ENCODE measurements at regions not wholly inside any gene's neighbourhood (a gene's known extent, or its start where the extent isn't known, plus 50 kb on each side); places are given as distances from the start of the nearest gene placed in this dataset.

DNA sequence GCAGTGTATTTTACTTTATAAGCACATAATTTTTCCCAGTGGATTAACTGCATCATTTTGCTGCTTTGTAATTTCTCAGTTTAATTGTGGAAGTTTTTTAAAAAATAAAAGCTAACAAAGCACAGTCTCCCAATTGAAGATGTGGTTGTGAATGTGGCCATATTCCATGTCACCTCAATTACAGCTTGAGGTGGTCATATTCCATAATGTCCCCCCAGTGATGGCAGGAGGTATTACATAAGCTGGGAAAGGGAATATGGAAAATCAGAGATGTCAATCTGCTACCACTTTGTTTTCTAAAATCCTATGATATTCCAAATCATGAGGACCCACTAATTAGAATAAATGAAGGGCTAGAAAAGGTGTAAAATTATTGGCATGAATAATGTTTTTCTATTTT, 1672.0 kb upstream of the CDH9 start:
- Histone ChIP-seq H3K27me3 (ENCODE audit: control insufficient read depth, insufficient read depth, low read length) (no peaks in the 10 kb centered on the region), H3K36me3 (ENCODE audit: control insufficient read depth, insufficient read depth, low read length) (no peaks in the 10 kb centered on the region), H3K4me3 (ENCODE audit: low read depth, low read length) (no peak overlapping the region)
- FAIRE-seq (no peak), DNase-seq (ENCODE audit: low read depth) (no peak)
- TF ChIP-seq, protein P1, sequence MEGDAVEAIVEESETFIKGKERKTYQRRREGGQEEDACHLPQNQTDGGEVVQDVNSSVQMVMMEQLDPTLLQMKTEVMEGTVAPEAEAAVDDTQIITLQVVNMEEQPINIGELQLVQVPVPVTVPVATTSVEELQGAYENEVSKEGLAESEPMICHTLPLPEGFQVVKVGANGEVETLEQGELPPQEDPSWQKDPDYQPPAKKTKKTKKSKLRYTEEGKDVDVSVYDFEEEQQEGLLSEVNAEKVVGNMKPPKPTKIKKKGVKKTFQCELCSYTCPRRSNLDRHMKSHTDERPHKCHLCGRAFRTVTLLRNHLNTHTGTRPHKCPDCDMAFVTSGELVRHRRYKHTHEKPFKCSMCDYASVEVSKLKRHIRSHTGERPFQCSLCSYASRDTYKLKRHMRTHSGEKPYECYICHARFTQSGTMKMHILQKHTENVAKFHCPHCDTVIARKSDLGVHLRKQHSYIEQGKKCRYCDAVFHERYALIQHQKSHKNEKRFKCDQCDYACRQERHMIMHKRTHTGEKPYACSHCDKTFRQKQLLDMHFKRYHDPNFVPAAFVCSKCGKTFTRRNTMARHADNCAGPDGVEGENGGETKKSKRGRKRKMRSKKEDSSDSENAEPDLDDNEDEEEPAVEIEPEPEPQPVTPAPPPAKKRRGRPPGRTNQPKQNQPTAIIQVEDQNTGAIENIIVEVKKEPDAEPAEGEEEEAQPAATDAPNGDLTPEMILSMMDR (IDR thresholded peaks at IDR 0.05; ENCODE audit: insufficient read depth, low read length, severe bottlenecking): no peak

DNA sequence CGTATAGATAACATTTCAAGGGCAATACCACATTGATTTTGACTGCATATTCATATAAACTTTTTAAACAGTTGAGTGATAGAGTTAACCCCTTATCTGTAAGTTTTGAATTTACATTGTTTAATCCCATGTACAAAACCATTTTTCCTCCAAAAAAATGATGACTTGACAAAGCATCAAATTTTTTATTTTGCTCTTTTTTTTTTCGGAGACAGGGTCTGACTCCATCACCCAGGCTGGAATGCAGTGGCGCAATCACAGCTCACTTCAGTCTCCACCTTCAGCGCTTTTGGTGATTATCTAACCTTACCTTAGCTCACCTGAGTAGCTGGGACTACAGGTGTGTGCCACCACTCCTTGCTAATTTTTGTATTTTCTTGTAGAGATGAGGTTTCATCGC, 1670.1 kb upstream of the CDH9 start:
- FAIRE-seq: no peak
- TF ChIP-seq, protein P1 (IDR thresholded peaks at IDR 0.05; ENCODE audit: insufficient read depth, low read length, severe bottlenecking): no peak
- Histone ChIP-seq H3K4me3 (ENCODE audit: low read depth, low read length) (no peak overlapping the region), H3K27me3 (ENCODE audit: control insufficient read depth, insufficient read depth, low read length) (no peaks in the 10 kb centered on the region), H3K36me3 (ENCODE audit: control insufficient read depth, insufficient read depth, low read length) (no peaks in the 10 kb centered on the region)
- DNase-seq (ENCODE audit: low read depth): no peak

DNA sequence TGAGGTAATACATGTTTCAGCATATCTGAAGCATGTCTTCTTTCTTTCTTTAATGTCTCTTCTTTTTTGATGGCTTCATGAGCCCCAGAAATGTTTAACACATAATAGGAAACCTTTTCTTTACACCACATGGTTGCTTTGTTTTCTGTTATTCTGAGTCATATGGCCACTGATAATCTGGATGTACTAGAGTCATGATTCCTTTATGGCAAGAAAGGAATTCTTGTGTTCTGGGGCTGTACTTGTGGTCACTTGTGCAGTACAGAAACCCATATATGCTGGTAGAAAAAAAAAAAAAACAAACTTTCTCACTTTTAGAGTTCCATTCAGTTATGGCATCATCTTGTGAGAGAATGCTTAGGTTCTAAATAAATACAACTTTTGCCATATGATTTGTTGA, 1669.3 kb upstream of the CDH9 start:
- FAIRE-seq (no peak), DNase-seq (ENCODE audit: low read depth) (peak; percentile 10)
- Histone ChIP-seq H3K4me3 (ENCODE audit: low read depth, low read length) (no peak overlapping the region), H3K27me3 (ENCODE audit: control insufficient read depth, insufficient read depth, low read length) (no peaks in the 10 kb centered on the region), H3K36me3 (ENCODE audit: control insufficient read depth, insufficient read depth, low read length) (no peaks in the 10 kb centered on the region)
- TF ChIP-seq, protein P1 (IDR thresholded peaks at IDR 0.05; ENCODE audit: insufficient read depth, low read length, severe bottlenecking): no peak

DNA sequence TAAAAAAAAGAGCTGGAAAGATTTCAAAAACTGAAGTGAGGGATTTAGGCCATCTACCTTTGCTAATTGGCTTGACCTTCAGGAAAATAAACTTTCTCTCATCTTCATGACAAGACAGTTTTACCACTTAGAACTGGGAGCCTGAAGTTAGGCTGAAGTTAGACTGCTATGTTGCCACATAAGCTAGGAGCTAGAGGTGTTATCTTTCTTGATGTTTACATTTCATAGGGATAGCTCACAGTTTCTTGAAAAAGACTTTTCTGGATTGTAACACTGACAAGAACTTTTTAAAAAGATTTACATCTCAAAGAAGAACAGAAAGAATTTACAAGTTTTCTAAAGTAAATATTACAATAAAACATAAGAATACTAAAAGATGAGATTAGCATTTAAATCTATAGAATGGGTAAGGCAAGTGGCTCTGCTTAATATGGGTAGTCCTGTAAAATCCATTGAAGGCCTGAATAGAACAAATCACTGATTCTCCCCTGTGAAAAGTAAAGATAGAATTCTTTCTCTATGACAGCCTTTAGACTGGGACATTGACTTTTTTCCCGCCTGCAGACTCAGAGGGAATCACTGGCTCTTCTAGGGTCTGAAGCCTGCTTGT, 1665.4 kb upstream of the CDH9 start:
- TF ChIP-seq, protein P1 (IDR thresholded peaks at IDR 0.05; ENCODE audit: insufficient read depth, low read length, severe bottlenecking): no peak
- peak; percentile 7 for DNase-seq (ENCODE audit: low read depth)
- Histone ChIP-seq H3K4me3 (ENCODE audit: low read depth, low read length) (no peak overlapping the region), H3K27me3 (ENCODE audit: control insufficient read depth, insufficient read depth, low read length) (no peaks in the 10 kb centered on the region), H3K36me3 (ENCODE audit: control insufficient read depth, insufficient read depth, low read length) (no peaks in the 10 kb centered on the region)
- FAIRE-seq: no peak

DNA sequence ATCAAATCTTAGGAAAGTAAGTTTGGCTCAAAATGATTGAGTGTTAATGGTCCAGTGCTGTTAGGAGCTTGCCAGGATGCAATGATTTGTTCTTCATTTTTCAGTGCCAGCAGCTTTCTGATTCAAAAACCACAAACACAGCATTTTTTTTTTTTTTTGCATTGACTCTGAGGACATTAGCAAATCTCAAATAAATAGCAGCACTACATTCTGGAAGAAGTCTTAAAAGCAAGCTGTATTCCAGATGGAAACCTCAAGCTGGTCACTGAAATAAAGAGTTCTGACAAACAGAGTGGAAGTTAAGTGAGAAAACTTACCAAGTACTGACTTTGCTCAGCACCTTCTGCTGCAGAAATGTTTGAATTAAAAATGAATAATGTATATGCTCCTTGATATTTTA, 1653.1 kb upstream of the CDH9 start:
- DNase-seq (ENCODE audit: low read depth): no peak
- TF ChIP-seq, protein P1 (IDR thresholded peaks at IDR 0.05; ENCODE audit: insufficient read depth, low read length, severe bottlenecking): no peak
- Histone ChIP-seq H3K27me3 (ENCODE audit: control insufficient read depth, insufficient read depth, low read length) (no peaks in the 10 kb centered on the region), H3K36me3 (ENCODE audit: control insufficient read depth, insufficient read depth, low read length) (no peaks in the 10 kb centered on the region), H3K4me3 (ENCODE audit: low read depth, low read length) (no peak overlapping the region)
- no peak for FAIRE-seq

DNA sequence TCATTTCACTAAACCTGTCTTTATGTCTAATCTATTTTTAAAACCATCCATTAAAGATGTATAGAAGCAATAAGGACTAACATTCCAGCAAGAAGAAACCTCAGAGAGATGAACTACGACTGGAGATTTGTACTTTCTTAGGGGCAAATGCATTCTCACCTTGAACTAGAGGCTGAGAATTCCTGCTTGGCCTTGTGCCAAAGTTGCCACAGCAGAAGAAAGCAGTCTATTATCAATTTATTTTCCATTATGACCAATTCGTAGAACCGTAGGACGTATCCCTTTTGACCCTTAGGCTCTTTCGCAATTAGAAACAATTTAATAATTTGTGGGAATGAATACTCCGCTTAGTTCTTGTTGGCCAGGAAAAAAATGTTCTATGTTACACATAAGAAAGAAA, 1647.4 kb upstream of the CDH9 start:
- Histone ChIP-seq H3K4me3 (ENCODE audit: low read depth, low read length) (no peak overlapping the region), H3K36me3 (ENCODE audit: control insufficient read depth, insufficient read depth, low read length) (no peaks in the 10 kb centered on the region), H3K27me3 (ENCODE audit: control insufficient read depth, insufficient read depth, low read length) (no peaks in the 10 kb centered on the region)
- TF ChIP-seq, protein P1 (IDR thresholded peaks at IDR 0.05; ENCODE audit: insufficient read depth, low read length, severe bottlenecking): no peak
- FAIRE-seq (no peak), DNase-seq (ENCODE audit: low read depth) (no peak)
